Ovary (tissue), 7 donors: ENCODE measurements at regions not wholly inside any gene's neighbourhood (a gene's known extent, or its start where the extent isn't known, plus 50 kb on each side); places are given as distances from the start of the nearest gene placed in this dataset.

ENCODE experiments used
- DNase-seq, 5 donors: peaks; one replicate each; pipeline ENCODE4 v3.0.0-alpha.2; 2019 to 2020
- H3K27ac ChIP-seq, 2 donors: fragments of 200-600 bp; one replicate each; pipeline versions ENCODE4 v1.5.1 to v1.8.0; 2019 to 2022
- H3K27me3 ChIP-seq: fragments of 200-600 bp; one replicate; pipeline ENCODE4 v1.8.0; 2022
- H3K36me3 ChIP-seq: fragments of 200-600 bp; sonication (generic); one replicate; pipeline ENCODE4 v1.5.1; 2019
- H3K4me1 ChIP-seq: one replicate; pipeline ENCODE4 v1.8.1; 2013; ENCODE audit warnings: mild to moderate bottlenecking, moderate library complexity; ENCODE audit not compliant: insufficient read depth
- H3K4me3 ChIP-seq: fragments of 200-600 bp; sonication (generic); one replicate; pipeline ENCODE4 v1.5.1; 2017
- H3K9me3 ChIP-seq, 2 donors: fragments of 200-600 bp in 1 of 2; sonication (generic) in 1 of 2; one replicate each; pipeline versions ENCODE4 v1.5.1 to v1.8.1; 2013 to 2019; ENCODE audit warnings: mild to moderate bottlenecking in 1 of 2, moderate library complexity in 1 of 2
- CTCF ChIP-seq, 3 donors: fragments of 450-650 bp in 2 of 3; fragments of 200-600 bp in 1 of 3; IDR thresholded peaks; one replicate each; pipeline versions ENCODE4 v1.5.1 to v1.8.0; 2016 to 2022; ENCODE audit warnings: antibody characterized with exemption in 3 of 3, mild to moderate bottlenecking in 1 of 3
- EP300 ChIP-seq: sonication (generic); formaldehyde crosslinking; IDR thresholded peaks from one replicate; pipeline ENCODE4 v1.6.1; 2017; ENCODE audit warnings: antibody characterized with exemption
- POLR2A ChIP-seq: fragments of 450-650 bp; IDR thresholded peaks from one replicate; pipeline ENCODE4 v1.6.1; 2017; ENCODE audit warnings: antibody characterized with exemption, mild to moderate bottlenecking, moderate library complexity
- WGBS, 3 donors: extraction: QIAGEN DNeasy Blood & Tissue Kit in 1 of 3; methylation state at CpG; one replicate each; pipeline versions ENCODE4 v1.1.5 to v1.1.7; 2013 to 2017; 5-methylcytosine and 5-hydroxymethylcytosine counted together
- intact Hi-C, 4 donors: fragments of 100-400 bp; cut with DNase I; formaldehyde crosslinking; loops; one replicate each; pipeline versions ENCODE4 v1.11.0 to v1.15.1; 2022 to 2023
- donor health status: DM: no; HTN: no; CAD: no; lungs with moderate emphysema.
- donor health status: DM: no; HTN: no; CAD: no.
- donor health status: Bipolar disorder and iron deficiency.
- donor health status: DM: no; HTN: no; CAD: no.
- donor health status: DM: yes; HTN: yes; CAD: no.

- WGBS, 3 donors, result 67 to 79% (median 75%) methylated on average over 3 of the region's 3 CpGs
- H3K27me3 ChIP-seq, result no peaks in the 10 kb centered on the region
- no peak overlapping the region for H3K27ac ChIP-seq
- H3K4me3 ChIP-seq, result no peak overlapping the region
- no peaks in the 10 kb centered on the region for H3K4me1 ChIP-seq
- intact Hi-C loops, result loop anchor here (5.0 to 10.0 kb wide), 4 partner anchors 1104 to 1296 kb away; partner anchors contain the start of gene EPHB1 (in 2 of the 4)
- TF ChIP-seq EP300 (no peak), CTCF (IDR thresholded peaks at IDR 0.05) (no peak), POLR2A (no peak)
- no peak for DNase-seq
- no peaks in the 10 kb centered on the region for H3K36me3 ChIP-seq
- H3K9me3 ChIP-seq, result no peaks in the 10 kb centered on the region
Measured at GRCh38 chr3:135898774-135899173, 66.8 kb upstream of the PPP2R3A start.

GRCh38 chr3:135905058-135905724, 60.3 kb upstream of the PPP2R3A start:
- Histone ChIP-seq H3K27me3 (no peaks in the 10 kb centered on the region), H3K36me3 (no peaks in the 10 kb centered on the region), H3K4me1 (no peaks in the 10 kb centered on the region), H3K27ac (no peak overlapping the region), H3K9me3 (no peaks in the 10 kb centered on the region), H3K4me3 (no peak overlapping the region)
- no peak for TF ChIP-seq CTCF (IDR thresholded peaks at IDR 0.05)
- TF ChIP-seq EP300, result no peak
- DNase-seq, result no peak
- 56 to 64% (median 61%) methylated on average over 5 of the region's 5 CpGs for WGBS, 3 donors
- intact Hi-C loops, result no loop called here

- no peak overlapping the region for H3K27ac ChIP-seq
Measured at GRCh38 chr3:135907422-135908165, 57.9 kb upstream of the PPP2R3A start.

GRCh38 chr3:135908225-135908624, 57.3 kb upstream of the PPP2R3A start:
- Histone ChIP-seq H3K4me3 (no peak overlapping the region), H3K27ac (no peak overlapping the region), H3K4me1 (no peaks in the 10 kb centered on the region), H3K9me3 (no peaks in the 10 kb centered on the region), H3K36me3 (no peaks in the 10 kb centered on the region), H3K27me3 (no peaks in the 10 kb centered on the region)
- 88 to 93% (median 88%) methylated on average over 7 of the region's 7 CpGs for WGBS, 3 donors
- DNase-seq, result no peak
- no peak for TF ChIP-seq POLR2A
- intact Hi-C loops, result no loop called here

More at GRCh38 chr3:135907422-135908165, 57.9 kb upstream of the PPP2R3A start:
- Histone ChIP-seq H3K9me3 (no peaks in the 10 kb centered on the region), H3K27me3 (no peaks in the 10 kb centered on the region), H3K36me3 (no peaks in the 10 kb centered on the region), H3K4me1 (no peaks in the 10 kb centered on the region), H3K4me3 (no peak overlapping the region)
- TF ChIP-seq CTCF (IDR thresholded peaks at IDR 0.05) (no peak), POLR2A (no peak), EP300 (no peak)
- WGBS, 3 donors, result 87 to 90% (median 88%) methylated on average over 3 of the region's 3 CpGs
- DNase-seq, result no peak
- intact Hi-C loops, result no loop called here

- 93 to 100% (median 94%) methylated on average over 1 of the region's 1 CpG for WGBS, 3 donors
- DNase-seq, result no peak
Measured at GRCh38 chr3:135908737-135909136, 56.8 kb upstream of the PPP2R3A start.

More at GRCh38 chr3:135908737-135909136, 56.8 kb upstream of the PPP2R3A start:
- Histone ChIP-seq H3K36me3 (no peaks in the 10 kb centered on the region), H3K27me3 (no peaks in the 10 kb centered on the region), H3K9me3 (no peaks in the 10 kb centered on the region), H3K4me3 (no peak overlapping the region), H3K4me1 (no peaks in the 10 kb centered on the region), H3K27ac (no peak overlapping the region)
- intact Hi-C loops, result no loop called here
- TF ChIP-seq EP300, result no peak
- no peak for TF ChIP-seq CTCF (IDR thresholded peaks at IDR 0.05)
- TF ChIP-seq POLR2A, result no peak
